NCI-H774 (cell line): ENCODE measurements at regions not wholly inside any gene's neighbourhood (a gene's known extent, or its start where the extent isn't known, plus 50 kb on each side); places are given as distances from the start of the nearest gene placed in this dataset.
"Not testable (repeated sequence)": the region's sequence is repeated elsewhere in the genome, so short reads cannot be mapped to it uniquely, and the experiment has no call there.

Experiments
- DNase-seq: peaks from one replicate; lab custom pipeline; 2025; lab: John Stamatoyannopoulos, UW

GRCh38 chr3:165624761-165625160, 212.5 kb downstream of the BCHE start:
- DNase-seq = no peak

GRCh38 chr3:165622356-165622755, 214.9 kb downstream of the BCHE start:
- no peak for DNase-seq

GRCh38 chr3:165619069-165619468, 218.2 kb downstream of the BCHE start:
- no peak for DNase-seq

GRCh38 chr3:165617134-165617533, 220.1 kb downstream of the BCHE start:
- DNase-seq = no peak

- DNase-seq = no peak
Observed at GRCh38 chr3:165614337-165614736, 222.9 kb downstream of the BCHE start.

GRCh38 chr3:165613014-165613413, 224.2 kb downstream of the BCHE start:
- DNase-seq = no peak

GRCh38 chr3:165607221-165607620, 230.0 kb downstream of the BCHE start:
- no peak for DNase-seq

GRCh38 chr3:165603196-165603595, 234.0 kb downstream of the BCHE start:
- no peak for DNase-seq

- DNase-seq = not testable (repeated sequence)
Observed at GRCh38 chr3:165572566-165572965, 264.7 kb downstream of the BCHE start.

GRCh38 chr3:165568907-165569462, 268.2 kb downstream of the BCHE start:
- no peak for DNase-seq

- no peak for DNase-seq
Observed at GRCh38 chr3:165555785-165556184, 281.4 kb downstream of the BCHE start.

GRCh38 chr3:165553371-165553770, 283.9 kb downstream of the BCHE start:
- no peak for DNase-seq

GRCh38 chr3:165549665-165550064, 287.6 kb downstream of the BCHE start:
- DNase-seq = peak; percentile 38

- DNase-seq = no peak
Observed at GRCh38 chr3:165549037-165549436, 288.2 kb downstream of the BCHE start.

- DNase-seq = peak; percentile 16
Observed at GRCh38 chr3:165545059-165545458, 292.2 kb downstream of the BCHE start.

GRCh38 chr3:165544432-165544831, 292.8 kb downstream of the BCHE start:
- DNase-seq = no peak

- DNase-seq = no peak
Observed at GRCh38 chr3:165538166-165538565, 299.1 kb downstream of the BCHE start.

- no peak for DNase-seq
Observed at GRCh38 chr3:165532851-165533250, 304.4 kb downstream of the BCHE start.

- DNase-seq = no peak
Observed at GRCh38 chr3:165529451-165529850, 307.8 kb downstream of the BCHE start.

- no peak for DNase-seq
Observed at GRCh38 chr3:165526367-165526766, 310.9 kb downstream of the BCHE start.

GRCh38 chr3:165523801-165524200, 313.4 kb downstream of the BCHE start:
- no peak for DNase-seq

- DNase-seq = no peak
Observed at GRCh38 chr3:165522386-165522785, 314.8 kb downstream of the BCHE start.

- DNase-seq = no peak
Observed at GRCh38 chr3:165521131-165521871, 315.9 kb downstream of the BCHE start.

GRCh38 chr3:165519687-165520086, 317.5 kb downstream of the BCHE start:
- no peak for DNase-seq
